Endothelial cell of umbilical vein (primary cell): ENCODE measurements at regions not wholly inside any gene's neighbourhood (a gene's known extent, or its start where the extent isn't known, plus 50 kb on each side); places are given as distances from the start of the nearest gene placed in this dataset.
"Not testable (repeated sequence)": the region's sequence is repeated elsewhere in the genome, so short reads cannot be mapped to it uniquely, and the experiment has no call there.

ENCODE experiments used
- CTCF ChIP-seq, 2 donors: IDR thresholded peaks; 1 replicate in 1 of 2; 2 replicates in 1 of 2; pipeline ENCODE4 v1.5.1; 2011; ENCODE audit warnings: low read length in 2 of 2, mild to moderate bottlenecking in 2 of 2, moderate library complexity in 2 of 2, control low read depth in 1 of 2, inconsistent platforms in 1 of 2, low read depth in 1 of 2; ENCODE audit not compliant: insufficient read depth in 1 of 2; ENCODE audit errors: extremely low read depth in 1 of 2
- EZH2 ChIP-seq: IDR thresholded peaks from 2 replicates; pipeline ENCODE4 v1.6.1; 2012; ENCODE audit warnings: borderline replicate concordance, low read depth, mild to moderate bottlenecking, moderate library complexity, low read length, inconsistent platforms; ENCODE audit not compliant: severe bottlenecking
- MYC ChIP-seq: IDR thresholded peaks from one replicate; pipeline ENCODE4 v1.6.1; 2011; ENCODE audit warnings: mild to moderate bottlenecking, low read depth, low read length
- POLR2A ChIP-seq: IDR thresholded peaks from 2 replicates; pipeline ENCODE4 v1.6.1; 2012; ENCODE audit warnings: low read depth, mild to moderate bottlenecking, control low read depth, low read length

GRCh38 chr20:48490341-48490740 is 337.5 kb downstream of the PREX1 start:
- not testable (repeated sequence) for TF ChIP-seq EZH2; CTCF (IDR thresholded peaks at IDR 0.05; ENCODE audit: extremely low read depth in 1 of 2, insufficient read depth in 1 of 2, low read depth in 1 of 2, low read length in 2 of 2); MYC; POLR2A
